ENCODE measurements at regions not wholly inside any gene's neighbourhood (a gene's known extent, or its start where the extent isn't known, plus 50 kb on each side); places are given as distances from the start of the nearest gene placed in this dataset.

DNA sequence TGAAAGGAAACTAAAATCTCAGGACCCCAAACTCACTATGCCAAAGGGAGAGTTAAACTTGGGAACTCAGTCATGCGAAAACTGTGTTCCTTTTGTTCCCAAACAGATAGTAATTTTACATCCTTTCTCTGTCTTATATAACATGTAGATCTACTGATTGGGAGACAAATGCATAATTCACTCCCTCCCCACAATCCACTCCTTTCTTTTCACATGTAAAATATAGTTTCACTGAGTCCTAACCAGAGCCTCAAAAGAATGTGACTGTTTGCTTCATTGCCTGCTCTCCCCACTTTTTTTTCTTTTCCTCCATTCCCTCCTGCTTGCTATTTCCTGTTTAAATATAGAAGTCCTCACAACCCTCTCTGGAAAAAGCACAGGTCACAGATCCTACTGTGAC, 699.3 kb upstream of the ADGRL3 start:
- Histone ChIP-seq H3K18ac (ENCODE audit: insufficient read length, low read depth, low read length) (no peak overlapping the region), H2BK12ac (ENCODE audit: insufficient read length, low read depth, low read length) (no peak overlapping the region), H3K4me1 (ENCODE audit: insufficient read depth, low read length) (no peaks in the 10 kb centered on the region; the same call in 1 of the 2 replicates), H3K4ac (ENCODE audit: low read depth, low read length) (no peak overlapping the region), H3K79me2 (ENCODE audit: insufficient read depth, low read length) (no peaks in the 10 kb centered on the region), H3K56ac (ENCODE audit: insufficient read length, low read depth, low read length) (no peak overlapping the region), H2BK15ac (ENCODE audit: low read depth, low read length) (no peak overlapping the region), H3K79me1 (ENCODE audit: insufficient read depth, low read depth, low read length, poor library complexity, severe bottlenecking) (no peaks in the 10 kb centered on the region), H4K8ac (replicated peaks; ENCODE audit: insufficient read length, low read depth, low read length) (no peak overlapping the region), H4K91ac (ENCODE audit: insufficient read length, low read depth, low read length) (no peak overlapping the region), H2BK20ac (ENCODE audit: low read depth, low read length, poor library complexity, severe bottlenecking) (no peak overlapping the region), H3T11ph (ENCODE audit: low read length) (no peak overlapping the region), H3K9me3 (ENCODE audit: control insufficient read depth, low read depth, low read length) (no peaks in the 10 kb centered on the region), H3K23me2 (ENCODE audit: insufficient read length, low read depth, low read length, poor library complexity, severe bottlenecking) (no peaks in the 10 kb centered on the region), H4K5ac (ENCODE audit: insufficient read length, low read depth, low read length) (no peak overlapping the region), H2BK120ac (ENCODE audit: low read depth, low read length, poor library complexity, severe bottlenecking) (no peak overlapping the region), H3K9ac (ENCODE audit: extremely low read depth, insufficient read length, low read length) (no peak overlapping the region), H3K23ac (ENCODE audit: insufficient read length, low read depth, low read length) (no peak overlapping the region), H3K14ac (ENCODE audit: insufficient read depth, low read length) (no peak overlapping the region), H2AK5ac (ENCODE audit: insufficient read length, low read length) (no peak overlapping the region), H4K20me1 (ENCODE audit: control insufficient read depth, insufficient read depth, insufficient read length) (no peaks in the 10 kb centered on the region), H2AFZ (ENCODE audit: low read length) (no peak overlapping the region), H3K27me3 (ENCODE audit: insufficient read depth, low read length) (no peaks in the 10 kb centered on the region), H2BK5ac (ENCODE audit: insufficient read length, low read length) (no peak overlapping the region), H3K27ac (ENCODE audit: insufficient read length, low read depth, low read length) (no peak overlapping the region), H3K4me2 (ENCODE audit: insufficient read depth, insufficient read length, low read length) (no peak overlapping the region)
- Mint-ChIP-seq H3K9me3 (peaks cover 0 to 5% of the 10 kb centered on the region in 2 experiments; a peak in 2 of 5 replicates), H3K4me1 (peaks cover 16 to 21% of the 10 kb centered on the region in 2 experiments), H3K36me3 (ENCODE audit: insufficient read depth in 1 of 3, low read depth in 3 of 3) (peaks cover 0 to 2% (median 0%) of the 10 kb centered on the region in 3 experiments; a peak in 2 of 7 replicates), H3K4me3 (no peak overlapping the region), H3K27me3 (ENCODE audit: low read depth) (no peaks in the 10 kb centered on the region), H3K27ac (peak overlapping the region; percentile 78 to 99 (median 94); a peak in 6 of 7 replicates)
- no CpG with 5 or more reads among the region's 1 CpG for WGBS (ENCODE audit: extremely low coverage, insufficient read length, low lambda C conversion rate)
- DNase-seq: no peak
- TF ChIP-seq, protein P1, sequence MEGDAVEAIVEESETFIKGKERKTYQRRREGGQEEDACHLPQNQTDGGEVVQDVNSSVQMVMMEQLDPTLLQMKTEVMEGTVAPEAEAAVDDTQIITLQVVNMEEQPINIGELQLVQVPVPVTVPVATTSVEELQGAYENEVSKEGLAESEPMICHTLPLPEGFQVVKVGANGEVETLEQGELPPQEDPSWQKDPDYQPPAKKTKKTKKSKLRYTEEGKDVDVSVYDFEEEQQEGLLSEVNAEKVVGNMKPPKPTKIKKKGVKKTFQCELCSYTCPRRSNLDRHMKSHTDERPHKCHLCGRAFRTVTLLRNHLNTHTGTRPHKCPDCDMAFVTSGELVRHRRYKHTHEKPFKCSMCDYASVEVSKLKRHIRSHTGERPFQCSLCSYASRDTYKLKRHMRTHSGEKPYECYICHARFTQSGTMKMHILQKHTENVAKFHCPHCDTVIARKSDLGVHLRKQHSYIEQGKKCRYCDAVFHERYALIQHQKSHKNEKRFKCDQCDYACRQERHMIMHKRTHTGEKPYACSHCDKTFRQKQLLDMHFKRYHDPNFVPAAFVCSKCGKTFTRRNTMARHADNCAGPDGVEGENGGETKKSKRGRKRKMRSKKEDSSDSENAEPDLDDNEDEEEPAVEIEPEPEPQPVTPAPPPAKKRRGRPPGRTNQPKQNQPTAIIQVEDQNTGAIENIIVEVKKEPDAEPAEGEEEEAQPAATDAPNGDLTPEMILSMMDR (conservative IDR thresholded peaks at IDR 0.05): no peak

Measured in H9 (cell line).